ENCODE measurements at regions not wholly inside any gene's neighbourhood (a gene's known extent, or its start where the extent isn't known, plus 50 kb on each side); places are given as distances from the start of the nearest gene placed in this dataset.

DNA sequence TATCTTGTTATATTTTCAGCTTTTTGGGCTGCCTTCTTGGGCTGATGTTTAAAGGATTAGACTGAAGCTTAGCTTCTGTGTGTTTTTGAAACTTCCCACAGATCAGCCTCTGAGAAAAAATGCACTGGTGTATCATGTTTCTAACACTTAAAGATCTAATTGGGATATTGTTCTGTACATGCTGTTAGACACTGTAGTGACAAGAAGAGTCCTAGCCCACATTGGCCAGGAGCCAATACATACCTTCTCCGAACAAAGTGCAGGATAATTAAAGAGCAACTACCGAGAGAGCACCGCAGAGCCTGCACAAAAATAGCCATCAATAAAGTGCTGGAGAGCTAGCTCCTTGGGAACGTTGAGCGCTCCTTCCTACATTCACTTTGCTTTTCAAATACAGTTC lies 289.4 kb upstream of the SP8 start:
- TF ChIP-seq, protein P1, sequence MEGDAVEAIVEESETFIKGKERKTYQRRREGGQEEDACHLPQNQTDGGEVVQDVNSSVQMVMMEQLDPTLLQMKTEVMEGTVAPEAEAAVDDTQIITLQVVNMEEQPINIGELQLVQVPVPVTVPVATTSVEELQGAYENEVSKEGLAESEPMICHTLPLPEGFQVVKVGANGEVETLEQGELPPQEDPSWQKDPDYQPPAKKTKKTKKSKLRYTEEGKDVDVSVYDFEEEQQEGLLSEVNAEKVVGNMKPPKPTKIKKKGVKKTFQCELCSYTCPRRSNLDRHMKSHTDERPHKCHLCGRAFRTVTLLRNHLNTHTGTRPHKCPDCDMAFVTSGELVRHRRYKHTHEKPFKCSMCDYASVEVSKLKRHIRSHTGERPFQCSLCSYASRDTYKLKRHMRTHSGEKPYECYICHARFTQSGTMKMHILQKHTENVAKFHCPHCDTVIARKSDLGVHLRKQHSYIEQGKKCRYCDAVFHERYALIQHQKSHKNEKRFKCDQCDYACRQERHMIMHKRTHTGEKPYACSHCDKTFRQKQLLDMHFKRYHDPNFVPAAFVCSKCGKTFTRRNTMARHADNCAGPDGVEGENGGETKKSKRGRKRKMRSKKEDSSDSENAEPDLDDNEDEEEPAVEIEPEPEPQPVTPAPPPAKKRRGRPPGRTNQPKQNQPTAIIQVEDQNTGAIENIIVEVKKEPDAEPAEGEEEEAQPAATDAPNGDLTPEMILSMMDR (conservative IDR thresholded peaks at IDR 0.05; ENCODE audit: low read length): no peak
- no peak for TF ChIP-seq EZH2phosphoT487 (IDR thresholded peaks at IDR 0.05; ENCODE audit: borderline replicate concordance, low read depth, low read length)

Data from OCI-LY7 (cell line).